GM18517 (cell line): ENCODE measurements at regions not wholly inside any gene's neighbourhood (a gene's known extent, or its start where the extent isn't known, plus 50 kb on each side); places are given as distances from the start of the nearest gene placed in this dataset.
A peak's percentile ranks its signal among the peaks of the same experiment; 100 is the strongest.
"Not testable (repeated sequence)": the region's sequence is repeated elsewhere in the genome, so short reads cannot be mapped to it uniquely, and the experiment has no call there.

Experiments
- ATAC-seq: cut with Tn5 transposase; IDR thresholded peaks from one replicate; pipeline ENCODE4 v1.9.1; 2021; ENCODE audit warnings: mild to moderate bottlenecking, moderate library complexity; ENCODE audit not compliant: unreplicated experiment

- not testable (repeated sequence) for ATAC-seq
Observed at GRCh38 chr14:105675433-105675832, 149.1 kb downstream of the TMEM121 start.

GRCh38 chr14:105675905-105676670 lies 149.7 kb downstream of the TMEM121 start:
- ATAC-seq, result not testable (repeated sequence)

- not testable (repeated sequence) for ATAC-seq
Observed at GRCh38 chr14:105678057-105678456, 151.7 kb downstream of the TMEM121 start.

GRCh38 chr14:105678996-105679958 lies 152.9 kb downstream of the TMEM121 start:
- not testable (repeated sequence) for ATAC-seq

- ATAC-seq, result peak; percentile 16
Observed at GRCh38 chr14:105679959-105680735, 153.8 kb downstream of the TMEM121 start.

- ATAC-seq, result peak; percentile 58
Observed at GRCh38 chr14:105680736-105681098, 154.3 kb downstream of the TMEM121 start.

- not testable (repeated sequence) for ATAC-seq
Observed at GRCh38 chr14:105681606-105682185, 155.3 kb downstream of the TMEM121 start.

GRCh38 chr14:105682442-105682841 lies 156.1 kb downstream of the TMEM121 start:
- not testable (repeated sequence) for ATAC-seq

GRCh38 chr14:105682956-105683570 lies 156.7 kb downstream of the TMEM121 start:
- no peak for ATAC-seq

- ATAC-seq, result not testable (repeated sequence)
Observed at GRCh38 chr14:105684056-105684455, 157.7 kb downstream of the TMEM121 start.

GRCh38 chr14:105684597-105684996 lies 158.2 kb downstream of the TMEM121 start:
- ATAC-seq, result not testable (repeated sequence)

- ATAC-seq, result no peak
Observed at GRCh38 chr14:105685003-105685402, 158.6 kb downstream of the TMEM121 start.

GRCh38 chr14:105685605-105686004 lies 159.2 kb downstream of the TMEM121 start:
- not testable (repeated sequence) for ATAC-seq

GRCh38 chr14:105686050-105686449 lies 159.7 kb downstream of the TMEM121 start:
- not testable (repeated sequence) for ATAC-seq

- not testable (repeated sequence) for ATAC-seq
Observed at GRCh38 chr14:105686462-105687170, 160.2 kb downstream of the TMEM121 start.

GRCh38 chr14:105687171-105688022 lies 161.0 kb downstream of the TMEM121 start:
- not testable (repeated sequence) for ATAC-seq

GRCh38 chr14:105688023-105688351 lies 161.6 kb downstream of the TMEM121 start:
- not testable (repeated sequence) for ATAC-seq

- not testable (repeated sequence) for ATAC-seq
Observed at GRCh38 chr14:105688664-105689221, 162.4 kb downstream of the TMEM121 start.
